ENCODE measurements at regions not wholly inside any gene's neighbourhood (a gene's known extent, or its start where the extent isn't known, plus 50 kb on each side); places are given as distances from the start of the nearest gene placed in this dataset.

GRCh38 chr21:19198801-19199200, 795.2 kb upstream of the TMPRSS15 start:
- TF ChIP-seq POLR2A (IDR thresholded peaks at IDR 0.05) (no peak), CTCF (IDR thresholded peaks at IDR 0.05) (no peak)
